GM18502 (cell line): ENCODE measurements at regions not wholly inside any gene's neighbourhood (a gene's known extent, or its start where the extent isn't known, plus 50 kb on each side); places are given as distances from the start of the nearest gene placed in this dataset.
A peak's percentile ranks its signal among the peaks of the same experiment; 100 is the strongest.

Source experiments
- ATAC-seq: cut with Tn5 transposase; IDR thresholded peaks from one replicate; pipeline ENCODE4 v1.9.1; 2021; ENCODE audit warnings: mild to moderate bottlenecking; ENCODE audit not compliant: unreplicated experiment, poor library complexity

- ATAC-seq: no peak
Observed at GRCh38 chr2:64311948-64312621, 141.9 kb upstream of the LGALSL start.

GRCh38 chr2:64312622-64313397, 141.2 kb upstream of the LGALSL start:
- no peak for ATAC-seq

GRCh38 chr2:64313398-64313723, 140.6 kb upstream of the LGALSL start:
- ATAC-seq: no peak

- ATAC-seq: no peak
Observed at GRCh38 chr2:64315291-64315960, 138.5 kb upstream of the LGALSL start.

- no peak for ATAC-seq
Observed at GRCh38 chr2:64317707-64318475, 136.1 kb upstream of the LGALSL start.

GRCh38 chr2:64318476-64318748, 135.6 kb upstream of the LGALSL start:
- ATAC-seq: no peak

GRCh38 chr2:64319896-64320295, 134.1 kb upstream of the LGALSL start:
- no peak for ATAC-seq

- no peak for ATAC-seq
Observed at GRCh38 chr2:64322433-64322832, 131.5 kb upstream of the LGALSL start.

GRCh38 chr2:64323197-64323596, 130.8 kb upstream of the LGALSL start:
- ATAC-seq: no peak

GRCh38 chr2:64324746-64325410, 129.1 kb upstream of the LGALSL start:
- ATAC-seq: no peak

- ATAC-seq: peak; percentile 7
Observed at GRCh38 chr2:64325477-64325851, 128.5 kb upstream of the LGALSL start.

GRCh38 chr2:64325852-64326577, 127.9 kb upstream of the LGALSL start:
- peak; percentile 91 for ATAC-seq

- ATAC-seq: no peak
Observed at GRCh38 chr2:64326578-64327050, 127.3 kb upstream of the LGALSL start.

GRCh38 chr2:64327129-64327509, 126.8 kb upstream of the LGALSL start:
- ATAC-seq: no peak

GRCh38 chr2:64327510-64328414, 126.2 kb upstream of the LGALSL start:
- no peak for ATAC-seq

- ATAC-seq: no peak
Observed at GRCh38 chr2:64328415-64328722, 125.6 kb upstream of the LGALSL start.

- ATAC-seq: no peak
Observed at GRCh38 chr2:64328756-64329155, 125.2 kb upstream of the LGALSL start.

GRCh38 chr2:64329848-64330247, 124.1 kb upstream of the LGALSL start:
- no peak for ATAC-seq
